Gastrocnemius medialis (tissue), 4 donors: ENCODE measurements at regions not wholly inside any gene's neighbourhood (a gene's known extent, or its start where the extent isn't known, plus 50 kb on each side); places are given as distances from the start of the nearest gene placed in this dataset.

Source experiments
- ATAC-seq, 2 donors: fragments of 150-250 bp; one replicate each; pipeline ENCODE4 v1.9.1; 2016
- DNase-seq, 2 donors: peaks; one replicate each; pipeline ENCODE4 v3.0.0-alpha.2; 2019
- H3K27ac ChIP-seq, 4 donors: fragments of 200-600 bp; sonication (generic); 1 replicate in 1 of 4; 2 replicates in 3 of 4; pipeline ENCODE4 v1.5.1; 2016 to 2018; ENCODE audit warnings: mild to moderate bottlenecking in 2 of 4, moderate library complexity in 1 of 4
- H3K27me3 ChIP-seq, 3 donors: fragments of 200-600 bp; sonication (generic) in 2 of 3; 1 replicate in 1 of 3; 2 replicates in 2 of 3; pipeline versions ENCODE4 v1.5.1 to v1.6.0; 2016 to 2019; ENCODE audit warnings: mild to moderate bottlenecking in 1 of 3, moderate library complexity in 1 of 3
- H3K36me3 ChIP-seq, 2 donors: fragments of 200-600 bp; sonication (generic) in 1 of 2; one replicate each; pipeline ENCODE4 v1.5.1; 2017 to 2018
- H3K4me1 ChIP-seq, 2 donors: fragments of 200-600 bp; sonication (generic) in 1 of 2; one replicate each; pipeline ENCODE4 v1.5.1; 2016 to 2017; ENCODE audit warnings: mild to moderate bottlenecking in 2 of 2
- H3K4me3 ChIP-seq, 4 donors: fragments of 200-600 bp; sonication (generic) in 3 of 4; 1 replicate in 1 of 4; 2 replicates in 3 of 4; pipeline ENCODE4 v1.5.1; 2016 to 2019; ENCODE audit warnings: mild to moderate bottlenecking in 2 of 4
- H3K9me3 ChIP-seq, 3 donors: fragments of 200-600 bp; sonication (generic) in 2 of 3; 1 replicate in 1 of 3; 2 replicates in 2 of 3; pipeline ENCODE4 v1.5.1; 2016 to 2019
- CTCF ChIP-seq, 5 experiments: fragments of 450-650 bp in 3 of 5; fragments of 200-600 bp in 2 of 5; sonication (generic) in 2 of 5; IDR thresholded peaks in 4 of 5; conservative IDR thresholded peaks in 1 of 5; 1 replicate in 4 of 5; 2 replicates in 1 of 5; pipeline ENCODE4 v1.5.1; 2016 to 2019; ENCODE audit warnings: antibody characterized with exemption in 5 of 5, mild to moderate bottlenecking in 3 of 5, moderate library complexity in 3 of 5
- POLR2A ChIP-seq, 2 donors: fragments of 450-650 bp; IDR thresholded peaks; one replicate each; pipeline ENCODE4 v1.6.1; 2017; ENCODE audit warnings: antibody characterized with exemption in 2 of 2, mild to moderate bottlenecking in 2 of 2, moderate library complexity in 2 of 2
- in situ Hi-C, 4 donors: fragments of 200-750 bp; cut with MboI; loops; one replicate each; pipeline versions ENCODE4 v1.15.0 to v1.8.0; 2017; ENCODE audit warnings: low sequenced_read_pairs in 4 of 4
- intact Hi-C: fragments of 100-400 bp; cut with DNase I; formaldehyde crosslinking; loops from one replicate; pipeline ENCODE4 v1.15.1; 2023; ENCODE audit warnings: low total_unique reads

- H3K9me3 ChIP-seq, result no peaks in the 10 kb centered on the region
- intact Hi-C loops (no loop called here), in situ Hi-C loops (no loop called here)
- no peak for TF ChIP-seq POLR2A (IDR thresholded peaks at IDR 0.05)
- TF ChIP-seq CTCF (IDR thresholded peaks at IDR 0.05 in 4 of 5, conservative IDR thresholded peaks at IDR 0.05 in 1 of 5), result no peak
- H3K27me3 ChIP-seq, result no peaks in the 10 kb centered on the region
- H3K27ac ChIP-seq, result no peak overlapping the region
- no peaks in the 10 kb centered on the region for H3K4me1 ChIP-seq
- no peak overlapping the region for H3K4me3 ChIP-seq
- ATAC-seq, result no peak
- DNase-seq, result no peak
- H3K36me3 ChIP-seq, result no peaks in the 10 kb centered on the region
Measured at GRCh38 chr9:119829748-119830147, 460.5 kb upstream of the BRINP1 start.

GRCh38 chr9:119829186-119829585, 460.0 kb upstream of the BRINP1 start:
- Histone ChIP-seq H3K4me3 (no peak overlapping the region), H3K36me3 (no peaks in the 10 kb centered on the region), H3K9me3 (no peaks in the 10 kb centered on the region), H3K27ac (no peak overlapping the region), H3K27me3 (no peaks in the 10 kb centered on the region), H3K4me1 (no peaks in the 10 kb centered on the region)
- ATAC-seq (no peak), DNase-seq (no peak)
- in situ Hi-C loops (no loop called here), intact Hi-C loops (no loop called here)
- no peak for TF ChIP-seq CTCF (IDR thresholded peaks at IDR 0.05 in 4 of 5, conservative IDR thresholded peaks at IDR 0.05 in 1 of 5)
- TF ChIP-seq POLR2A (IDR thresholded peaks at IDR 0.05), result no peak

- Histone ChIP-seq H3K9me3 (no peaks in the 10 kb centered on the region), H3K27me3 (no peaks in the 10 kb centered on the region), H3K4me1 (no peaks in the 10 kb centered on the region), H3K4me3 (no peak overlapping the region), H3K36me3 (no peaks in the 10 kb centered on the region), H3K27ac (no peak overlapping the region)
- ATAC-seq (no peak), DNase-seq (no peak)
- no peak for TF ChIP-seq CTCF (IDR thresholded peaks at IDR 0.05 in 4 of 5, conservative IDR thresholded peaks at IDR 0.05 in 1 of 5)
- TF ChIP-seq POLR2A (IDR thresholded peaks at IDR 0.05), result no peak
- intact Hi-C loops, result no loop called here
- in situ Hi-C loops, result no loop called here
Measured at GRCh38 chr9:119827526-119827925, 458.3 kb upstream of the BRINP1 start.

DNA sequence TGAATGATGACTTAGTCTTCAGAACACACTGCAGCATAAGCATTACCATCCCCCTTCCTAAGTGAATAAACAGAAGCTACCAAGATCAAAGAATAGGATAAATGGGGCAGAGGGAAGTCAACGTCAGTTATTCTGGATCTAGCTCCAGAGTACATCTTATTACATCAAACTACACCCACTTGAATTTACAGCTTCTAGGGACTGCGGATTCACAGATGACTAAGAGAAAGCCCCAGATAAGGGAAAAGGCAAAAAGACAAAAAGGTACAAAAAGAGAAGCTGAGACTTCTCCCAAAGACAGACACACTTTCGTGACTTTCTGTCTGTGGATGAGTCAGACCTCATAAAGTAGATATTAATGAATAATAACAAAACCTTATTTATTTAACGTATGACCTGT, 457.9 kb upstream of the BRINP1 start:
- in situ Hi-C loops, result no loop called here
- no peaks in the 10 kb centered on the region for H3K4me1 ChIP-seq
- no peak for TF ChIP-seq POLR2A (IDR thresholded peaks at IDR 0.05)
- TF ChIP-seq CTCF (IDR thresholded peaks at IDR 0.05 in 4 of 5, conservative IDR thresholded peaks at IDR 0.05 in 1 of 5), result no peak
- intact Hi-C loops, result no loop called here
- ATAC-seq, result no peak
- H3K9me3 ChIP-seq, result no peaks in the 10 kb centered on the region
- H3K27ac ChIP-seq, result no peak overlapping the region
- no peaks in the 10 kb centered on the region for H3K27me3 ChIP-seq
- no peak overlapping the region for H3K4me3 ChIP-seq
- no peaks in the 10 kb centered on the region for H3K36me3 ChIP-seq
- DNase-seq, result no peak

GRCh38 chr9:119818726-119819435, 449.6 kb upstream of the BRINP1 start:
- Histone ChIP-seq H3K9me3 (no peaks in the 10 kb centered on the region), H3K27ac (no peak overlapping the region), H3K4me1 (no peaks in the 10 kb centered on the region), H3K27me3 (no peaks in the 10 kb centered on the region), H3K36me3 (no peaks in the 10 kb centered on the region), H3K4me3 (no peak overlapping the region)
- ATAC-seq (no peak), DNase-seq (no peak)
- in situ Hi-C loops (loop anchor here in 2 of 4 donors (25.0 kb wide), 1 partner anchor 668 kb away; no protein-coding TSS in a partner anchor), intact Hi-C loops (no loop called here)
- TF ChIP-seq CTCF (IDR thresholded peaks at IDR 0.05 in 4 of 5, conservative IDR thresholded peaks at IDR 0.05 in 1 of 5) (no peak), POLR2A (IDR thresholded peaks at IDR 0.05) (no peak)
